Mesenchymal stem cell (in vitro differentiated cells and primary cell): ENCODE measurements at regions not wholly inside any gene's neighbourhood (a gene's known extent, or its start where the extent isn't known, plus 50 kb on each side); places are given as distances from the start of the nearest gene placed in this dataset.

Experiments
- DNase-seq: peaks from one replicate; pipeline ENCODE4 v3.0.0-alpha.2; 2013
- H2AFZ ChIP-seq: one replicate; pipeline ENCODE4 v1.6.1; 2013; ENCODE audit warnings: low read depth, mild to moderate bottlenecking, control low read depth, inconsistent platforms, low read length, moderate library complexity
- H2AK5ac ChIP-seq: 2 replicates; pipeline ENCODE4 v1.6.1; 2013; ENCODE audit warnings: low read length, moderate library complexity, mild to moderate bottlenecking, inconsistent platforms; ENCODE audit not compliant: severe bottlenecking
- H2BK120ac ChIP-seq: one replicate; pipeline ENCODE4 v1.6.1; 2013; ENCODE audit warnings: low read depth, mild to moderate bottlenecking, inconsistent platforms, low read length, moderate library complexity
- H2BK12ac ChIP-seq, 2 experiments: one replicate each; pipeline ENCODE4 v1.6.1; 2013; ENCODE audit warnings: inconsistent platforms in 2 of 2, low read length in 2 of 2, mild to moderate bottlenecking in 2 of 2, moderate library complexity in 2 of 2, control low read depth in 1 of 2
- H2BK15ac ChIP-seq: one replicate; pipeline ENCODE4 v1.6.1; 2013; ENCODE audit warnings: mild to moderate bottlenecking, low read depth, inconsistent platforms; ENCODE audit not compliant: poor library complexity, severe bottlenecking
- H2BK5ac ChIP-seq: 2 replicates; pipeline ENCODE4 v1.6.1; 2013; ENCODE audit warnings: low read depth, mild to moderate bottlenecking, low read length, control low read depth, inconsistent platforms; ENCODE audit not compliant: poor library complexity, severe bottlenecking
- H3K14ac ChIP-seq, 2 experiments: one replicate each; pipeline ENCODE4 v1.6.1; 2013; ENCODE audit warnings: inconsistent platforms in 2 of 2, low read length in 2 of 2, control low read depth in 1 of 2, mild to moderate bottlenecking in 1 of 2, moderate library complexity in 1 of 2
- H3K18ac ChIP-seq, 2 experiments: one replicate each; pipeline ENCODE4 v1.6.1; 2013; ENCODE audit warnings: inconsistent platforms in 2 of 2, low read length in 2 of 2, control low read depth in 1 of 2, low read depth in 1 of 2, mild to moderate bottlenecking in 1 of 2
- H3K23ac ChIP-seq, 2 experiments: one replicate each; pipeline ENCODE4 v1.6.1; 2013; ENCODE audit warnings: inconsistent platforms in 2 of 2, low read length in 2 of 2, mild to moderate bottlenecking in 2 of 2, moderate library complexity in 2 of 2, control low read depth in 1 of 2
- H3K27ac ChIP-seq: 2 replicates; pipeline ENCODE4 v1.5.1; 2013; ENCODE audit warnings: mild to moderate bottlenecking, moderate library complexity, low read length, control low read depth, inconsistent platforms; ENCODE audit not compliant: poor library complexity, severe bottlenecking
- H3K27me3 ChIP-seq, 2 experiments: 2 replicates each; pipeline versions ENCODE4 v1.6.1 to v1.7.0; 2013; ENCODE audit warnings: low read length in 2 of 2, mild to moderate bottlenecking in 2 of 2, moderate library complexity in 2 of 2, control low read depth in 1 of 2, inconsistent platforms in 1 of 2; ENCODE audit not compliant: control insufficient read depth in 1 of 2, insufficient read depth in 1 of 2
- H3K36me3 ChIP-seq, 2 experiments: 2 replicates each; pipeline versions ENCODE4 v1.6.1 to v1.7.0; 2013; ENCODE audit warnings: low read length in 2 of 2, control low read depth in 1 of 2, inconsistent platforms in 1 of 2, low read depth in 1 of 2, mild to moderate bottlenecking in 1 of 2; ENCODE audit not compliant: insufficient read depth in 2 of 2, control insufficient read depth in 1 of 2
- H3K4ac ChIP-seq, 2 experiments: one replicate each; pipeline ENCODE4 v1.6.1; 2013; ENCODE audit warnings: inconsistent platforms in 2 of 2, low read length in 2 of 2, mild to moderate bottlenecking in 2 of 2, moderate library complexity in 2 of 2, control low read depth in 1 of 2, low read depth in 1 of 2
- H3K4me1 ChIP-seq: 2 replicates; pipeline ENCODE4 v1.6.1; 2013; ENCODE audit warnings: low read depth, low read length, control low read depth; ENCODE audit not compliant: control insufficient read depth, insufficient read depth
- H3K4me2 ChIP-seq: 2 replicates; pipeline ENCODE4 v1.6.1; 2013; ENCODE audit warnings: low read length, mild to moderate bottlenecking, inconsistent platforms; ENCODE audit not compliant: poor library complexity, severe bottlenecking
- H3K4me3 ChIP-seq, 2 experiments: 2 replicates each; pipeline versions ENCODE4 v1.5.1 to v1.7.0; 2013; ENCODE audit warnings: low read length in 2 of 2, mild to moderate bottlenecking in 2 of 2, control low read depth in 1 of 2, low read depth in 1 of 2; ENCODE audit not compliant: insufficient read depth in 1 of 2
- H3K79me1 ChIP-seq: replicated peaks from 2 replicates; pipeline ENCODE4 v1.6.1; 2013; ENCODE audit warnings: mild to moderate bottlenecking, control low read depth, low read length, inconsistent platforms; ENCODE audit not compliant: poor library complexity, severe bottlenecking
- H3K9ac ChIP-seq: 2 replicates; pipeline ENCODE4 v1.7.0; 2013; ENCODE audit warnings: mild to moderate bottlenecking, low read length, moderate library complexity
- H3K9me3 ChIP-seq: 2 replicates; pipeline ENCODE4 v1.7.0; 2013; ENCODE audit warnings: mild to moderate bottlenecking, low read length; ENCODE audit not compliant: control insufficient read depth
- H4K8ac ChIP-seq: one replicate; pipeline ENCODE4 v1.6.1; 2013; ENCODE audit warnings: inconsistent platforms, mild to moderate bottlenecking, low read length, moderate library complexity
- H4K91ac ChIP-seq: one replicate; pipeline ENCODE4 v1.6.1; 2013; ENCODE audit warnings: mild to moderate bottlenecking, low read length, inconsistent platforms
- WGBS: methylation state at CpG from one replicate; pipeline ENCODE4 v1.1.7; 2013; ENCODE audit warnings: mixed read lengths; 5-methylcytosine and 5-hydroxymethylcytosine counted together

DNA sequence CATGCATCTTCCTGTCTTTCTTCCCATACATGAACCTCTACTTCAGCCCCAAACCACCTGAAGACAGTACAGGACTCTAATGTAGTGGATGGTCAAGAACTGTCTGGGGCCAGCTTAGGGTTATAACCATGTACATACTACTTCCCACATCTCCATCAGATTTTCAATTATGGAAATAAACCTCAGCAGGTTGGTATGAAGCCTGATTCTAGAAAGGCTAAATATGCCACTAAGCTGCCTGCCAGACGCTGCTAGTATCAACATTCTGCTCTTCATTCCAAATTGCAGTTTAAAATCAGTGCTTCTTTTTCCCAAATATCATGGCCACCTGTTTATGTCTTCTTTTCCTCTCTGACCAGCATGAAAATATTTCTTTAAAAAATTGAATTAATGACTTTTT lies 99.2 kb upstream of the ID4 start:
- Histone ChIP-seq H4K91ac (no peak overlapping the region), H2BK5ac (no peak overlapping the region), H2BK12ac (no peak overlapping the region), H3K4me2 (no peak overlapping the region), H2BK120ac (no peak overlapping the region), H3K4me1 (no peaks in the 10 kb centered on the region), H3K4me3 (no peak overlapping the region), H2AK5ac (no peak overlapping the region), H3K36me3 (no peaks in the 10 kb centered on the region), H2AFZ (no peak overlapping the region), H3K27ac (no peak overlapping the region), H3K14ac (no peak overlapping the region), H3K4ac (no peak overlapping the region), H3K18ac (no peak overlapping the region), H2BK15ac (no peak overlapping the region), H3K9ac (no peak overlapping the region), H3K9me3 (no peaks in the 10 kb centered on the region), H3K79me1 (no peaks in the 10 kb centered on the region), H4K8ac (no peak overlapping the region), H3K27me3 (no peaks in the 10 kb centered on the region), H3K23ac (no peak overlapping the region)
- 53% methylated on average over 1 of the region's 1 CpG for WGBS
- no peak for DNase-seq

DNA sequence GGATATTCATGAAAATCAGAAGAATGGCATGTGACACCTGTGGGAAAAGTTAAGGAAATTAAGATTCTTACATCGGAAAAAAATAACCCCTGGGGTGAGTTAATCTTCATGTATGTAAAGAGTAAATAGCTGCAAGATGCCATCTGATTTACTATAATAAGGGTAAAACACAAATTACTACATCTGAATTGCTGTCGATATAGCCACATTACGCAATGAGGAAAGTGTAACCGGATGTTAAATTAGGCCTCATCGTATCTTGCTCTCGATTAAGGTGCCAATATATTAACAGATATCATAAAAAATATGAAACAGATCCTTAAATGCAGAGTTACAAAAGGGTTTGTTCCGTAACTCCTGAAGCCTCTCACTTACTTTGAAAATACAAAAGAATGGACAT lies 87.4 kb upstream of the ID4 start:
- WGBS, result 67% methylated on average over 3 of the region's 7 CpGs
- no peak overlapping the region for H2BK120ac ChIP-seq
- no peak overlapping the region for H4K8ac ChIP-seq
- no peak overlapping the region for H3K4ac ChIP-seq
- no peaks in the 10 kb centered on the region for H3K27me3 ChIP-seq
- H3K27ac ChIP-seq, result no peak overlapping the region
- H3K9ac ChIP-seq, result no peak overlapping the region
- H2BK5ac ChIP-seq, result no peak overlapping the region
- no peak overlapping the region for H2AK5ac ChIP-seq
- H3K4me3 ChIP-seq, result no peak overlapping the region
- no peaks in the 10 kb centered on the region for H3K9me3 ChIP-seq
- no peak overlapping the region for H3K4me2 ChIP-seq
- H3K4me1 ChIP-seq, result no peaks in the 10 kb centered on the region
- no peak overlapping the region for H3K18ac ChIP-seq
- H3K23ac ChIP-seq, result no peak overlapping the region
- H3K79me1 ChIP-seq, result no peaks in the 10 kb centered on the region
- DNase-seq, result no peak
- no peak overlapping the region for H3K14ac ChIP-seq
- no peak overlapping the region for H2BK12ac ChIP-seq
- H2AFZ ChIP-seq, result no peak overlapping the region
- no peak overlapping the region for H4K91ac ChIP-seq
- no peaks in the 10 kb centered on the region for H3K36me3 ChIP-seq
- no peak overlapping the region for H2BK15ac ChIP-seq

DNA sequence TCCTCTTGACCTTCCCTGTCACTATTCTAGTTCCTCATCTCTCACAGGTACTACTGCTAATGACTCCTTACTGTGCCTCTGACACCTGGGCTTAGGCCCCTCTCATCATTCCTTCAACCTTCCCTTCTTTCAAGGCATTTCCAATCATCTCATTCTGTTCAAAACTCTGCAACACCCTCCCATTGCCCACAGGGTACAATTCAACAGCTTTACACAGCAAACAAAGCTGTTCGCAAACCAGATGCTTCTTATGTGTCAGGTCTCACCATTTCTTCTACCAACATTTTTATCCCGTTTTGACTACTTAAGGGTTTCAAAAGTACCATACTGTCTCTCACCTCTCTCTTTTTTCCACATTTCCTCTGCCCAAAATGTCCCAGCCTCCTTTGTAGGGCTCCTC lies 84.4 kb upstream of the ID4 start:
- no peak overlapping the region for H2AK5ac ChIP-seq
- no peaks in the 10 kb centered on the region for H3K27me3 ChIP-seq
- no peak overlapping the region for H3K18ac ChIP-seq
- H4K8ac ChIP-seq, result no peak overlapping the region
- no peak overlapping the region for H2BK15ac ChIP-seq
- no peak overlapping the region for H3K4ac ChIP-seq
- no peak overlapping the region for H3K14ac ChIP-seq
- no peak for DNase-seq
- H2BK5ac ChIP-seq, result no peak overlapping the region
- no peaks in the 10 kb centered on the region for H3K4me1 ChIP-seq
- no peak overlapping the region for H4K91ac ChIP-seq
- no peaks in the 10 kb centered on the region for H3K9me3 ChIP-seq
- H3K79me1 ChIP-seq, result no peaks in the 10 kb centered on the region
- H3K4me3 ChIP-seq, result no peak overlapping the region
- 85% methylated on average over 2 of the region's 2 CpGs for WGBS
- no peaks in the 10 kb centered on the region for H3K36me3 ChIP-seq
- H2AFZ ChIP-seq, result no peak overlapping the region
- H3K27ac ChIP-seq, result no peak overlapping the region
- H2BK120ac ChIP-seq, result no peak overlapping the region
- no peak overlapping the region for H3K23ac ChIP-seq
- no peak overlapping the region for H2BK12ac ChIP-seq
- H3K4me2 ChIP-seq, result no peak overlapping the region
- no peak overlapping the region for H3K9ac ChIP-seq

DNA sequence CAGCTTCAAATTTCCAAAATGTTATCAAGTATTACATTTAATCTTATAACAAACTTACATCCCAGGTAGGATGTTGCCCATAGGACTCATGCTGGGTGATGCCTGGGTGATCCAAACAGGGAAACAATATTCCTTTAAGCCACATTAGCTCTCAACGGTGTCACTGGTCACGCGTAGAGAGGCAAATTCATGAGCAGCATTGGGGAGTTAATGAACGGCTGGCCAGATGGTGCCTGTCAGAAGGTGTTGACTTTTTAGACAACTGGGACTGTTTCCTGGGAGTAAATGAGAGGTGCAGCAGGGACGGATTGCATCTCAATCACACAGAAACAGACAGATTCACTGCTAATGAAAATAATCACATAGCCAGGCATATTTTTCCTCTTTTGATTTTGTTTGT lies 83.3 kb upstream of the ID4 start:
- WGBS, result 78% methylated on average over 4 of the region's 5 CpGs

More for the DNA sequence above, 83.3 kb upstream of the ID4 start:
- no peak for DNase-seq
- Histone ChIP-seq H3K23ac (no peak overlapping the region), H3K4me2 (no peak overlapping the region), H3K4me3 (no peak overlapping the region), H3K9me3 (no peaks in the 10 kb centered on the region), H3K79me1 (no peaks in the 10 kb centered on the region), H3K36me3 (no peaks in the 10 kb centered on the region), H3K14ac (no peak overlapping the region), H3K9ac (no peak overlapping the region), H3K27ac (no peak overlapping the region), H3K4me1 (no peaks in the 10 kb centered on the region), H2AK5ac (no peak overlapping the region), H3K18ac (no peak overlapping the region), H2BK15ac (no peak overlapping the region), H2BK5ac (no peak overlapping the region), H3K4ac (no peak overlapping the region), H2AFZ (no peak overlapping the region), H2BK12ac (no peak overlapping the region), H3K27me3 (no peaks in the 10 kb centered on the region), H4K91ac (no peak overlapping the region), H4K8ac (no peak overlapping the region), H2BK120ac (no peak overlapping the region)
